ENCODE measurements at regions not wholly inside any gene's neighbourhood (a gene's known extent, or its start where the extent isn't known, plus 50 kb on each side); places are given as distances from the start of the nearest gene placed in this dataset.

GRCh38 chr18:60663060-60663989 is 290.8 kb upstream of the MC4R start:
- no peak for DNase-seq (ENCODE audit: low spot score)

- no peak for DNase-seq (ENCODE audit: low spot score)
These were observed 292.2 kb upstream of the MC4R start for GRCh38 chr18:60664736-60665135.

- DNase-seq (ENCODE audit: low spot score): no peak
These were observed 294.4 kb upstream of the MC4R start for GRCh38 chr18:60667016-60667415.

- no peak for DNase-seq (ENCODE audit: low spot score)
These were observed 296.0 kb upstream of the MC4R start for GRCh38 chr18:60668583-60668982.

GRCh38 chr18:60669938-60670337 is 297.4 kb upstream of the MC4R start:
- no peak for DNase-seq (ENCODE audit: low spot score)

GRCh38 chr18:60671021-60671420 is 298.4 kb upstream of the MC4R start:
- DNase-seq (ENCODE audit: low spot score): no peak

GRCh38 chr18:60675126-60675525 is 302.6 kb upstream of the MC4R start:
- no peak for DNase-seq (ENCODE audit: low spot score)

GRCh38 chr18:60675801-60676200 is 303.2 kb upstream of the MC4R start:
- DNase-seq (ENCODE audit: low spot score): no peak

- DNase-seq (ENCODE audit: low spot score): no peak
These were observed 304.2 kb upstream of the MC4R start for GRCh38 chr18:60676815-60677214.

GRCh38 chr18:60684843-60685513 is 312.4 kb upstream of the MC4R start:
- no peak for DNase-seq (ENCODE audit: low spot score)

- DNase-seq (ENCODE audit: low spot score): no peak
These were observed 313.6 kb upstream of the MC4R start for GRCh38 chr18:60686142-60686541.

- no peak for DNase-seq (ENCODE audit: low spot score)
These were observed 318.5 kb upstream of the MC4R start for GRCh38 chr18:60691061-60691460.

- DNase-seq (ENCODE audit: low spot score): no peak
These were observed 320.9 kb upstream of the MC4R start for GRCh38 chr18:60693426-60693825.

- no peak for DNase-seq (ENCODE audit: low spot score)
These were observed 326.3 kb upstream of the MC4R start for GRCh38 chr18:60698901-60699300.

GRCh38 chr18:60722742-60723141 is 350.2 kb upstream of the MC4R start:
- DNase-seq (ENCODE audit: low spot score): no peak

- no peak for DNase-seq (ENCODE audit: low spot score)
These were observed 359.6 kb upstream of the MC4R start for GRCh38 chr18:60732143-60732542.

GRCh38 chr18:60739212-60739611 is 366.6 kb upstream of the MC4R start:
- DNase-seq (ENCODE audit: low spot score): no peak

GRCh38 chr18:60740313-60740712 is 367.7 kb upstream of the MC4R start:
- no peak for DNase-seq (ENCODE audit: low spot score)

- DNase-seq (ENCODE audit: low spot score): no peak
These were observed 373.9 kb upstream of the MC4R start for GRCh38 chr18:60746491-60746890.

- no peak for DNase-seq (ENCODE audit: low spot score)
These were observed 374.3 kb upstream of the MC4R start for GRCh38 chr18:60746919-60747318.

GRCh38 chr18:60753753-60754152 is 381.2 kb upstream of the MC4R start:
- no peak for DNase-seq (ENCODE audit: low spot score)

- no peak for DNase-seq (ENCODE audit: low spot score)
These were observed 381.9 kb upstream of the MC4R start for GRCh38 chr18:60754413-60755009.

- DNase-seq (ENCODE audit: low spot score): no peak
These were observed 382.6 kb upstream of the MC4R start for GRCh38 chr18:60755134-60755533.
